Endothelial cell of umbilical vein (primary cell): ENCODE measurements at regions not wholly inside any gene's neighbourhood (a gene's known extent, or its start where the extent isn't known, plus 50 kb on each side); places are given as distances from the start of the nearest gene placed in this dataset.

Experiments used
- BruUV-seq: library from RNA; stranded (reverse); fragments of 400-500 nt; replicated peaks from 2 replicates; lab custom pipeline; 2021; lab: Mats Ljungman, UMichigan
- CTCF ChIA-PET: fragments of 300-600, 350-600 bp; sonication (Branson Sonifier 250); formaldehyde crosslinking; loops from one replicate; lab custom pipeline; 2021; ENCODE audit warnings: antibody characterized with exemption, inconsistent platforms; lab: Charles Lee
- POLR2A ChIA-PET: fragments of 300-600, 350-600 bp; sonication (Branson Sonifier 250); formaldehyde crosslinking; loops from one replicate; lab custom pipeline; 2021; ENCODE audit warnings: antibody characterized with exemption, inconsistent platforms; lab: Charles Lee
- DNase-seq: peaks from one replicate; pipeline ENCODE4 v3.0.0-alpha.2; 2011; ENCODE audit warnings: low read depth, low spot score
- FAIRE-seq: peaks from 2 replicates; lab custom pipeline; 2011; peaks lifted over from hg19 to GRCh38; lab: Jason Lieb, UNC
- H2AFZ ChIP-seq: 2 replicates; pipeline ENCODE4 v1.6.0; 2012; ENCODE audit warnings: low read depth, low read length, control low read depth, inconsistent platforms
- H3K27ac ChIP-seq: 2 replicates; pipeline ENCODE4 v1.5.1; 2011; ENCODE audit warnings: low read depth, mild to moderate bottlenecking, control low read depth, low read length, moderate library complexity; ENCODE audit not compliant: insufficient read depth
- H3K27me3 ChIP-seq, 2 experiments: 2 replicates each; pipeline versions ENCODE4 v1.6.0 to v1.6.1; 2011; ENCODE audit warnings: low read length in 2 of 2, mixed read lengths in 1 of 2; ENCODE audit not compliant: control insufficient read depth in 2 of 2, insufficient read depth in 2 of 2
- H3K36me3 ChIP-seq, 2 experiments: 2 replicates in 1 of 2; 3 replicates in 1 of 2; pipeline ENCODE4 v1.5.1; 2011; ENCODE audit warnings: low read length in 2 of 2, mild to moderate bottlenecking in 1 of 2, moderate library complexity in 1 of 2; ENCODE audit not compliant: control insufficient read depth in 2 of 2, insufficient read depth in 2 of 2; ENCODE audit errors: extremely low read depth in 1 of 2
- H3K4me1 ChIP-seq: 3 replicates; pipeline ENCODE4 v1.5.1; 2011; ENCODE audit warnings: mild to moderate bottlenecking, low read length; ENCODE audit not compliant: control insufficient read depth, insufficient read depth; ENCODE audit errors: extremely low read depth
- H3K4me2 ChIP-seq: 2 replicates; pipeline ENCODE4 v1.6.1; 2011; ENCODE audit warnings: low read length, control low read depth, mixed read lengths; ENCODE audit not compliant: insufficient read depth
- H3K4me3 ChIP-seq, 3 experiments: fragments of 200-600 bp in 1 of 3; sonication (generic), shearing (Covaris generic) in 1 of 3; replicated peaks in 1 of 3; 2 replicates each; pipeline ENCODE4 v1.5.1; 2011 to 2016; ENCODE audit warnings: control low read depth in 3 of 3, low read length in 3 of 3, mild to moderate bottlenecking in 2 of 3, inconsistent platforms in 1 of 3, low read depth in 1 of 3, moderate library complexity in 1 of 3; ENCODE audit not compliant: insufficient read depth in 1 of 3
- H3K79me2 ChIP-seq: 2 replicates; pipeline ENCODE4 v1.6.0; 2012; ENCODE audit warnings: low read length, inconsistent platforms; ENCODE audit not compliant: control insufficient read depth, insufficient read depth
- H3K9ac ChIP-seq: replicated peaks from 2 replicates; pipeline ENCODE3; 2011; ENCODE audit warnings: low read length, control low read depth; ENCODE audit not compliant: insufficient read depth; ENCODE audit errors: extremely low read depth
- H3K9me1 ChIP-seq: replicated peaks from 3 replicates; pipeline ENCODE4 v1.6.0; 2011; ENCODE audit warnings: mild to moderate bottlenecking, low read length; ENCODE audit not compliant: control insufficient read depth, insufficient read depth; ENCODE audit errors: extremely low read depth
- H3K9me3 ChIP-seq: replicated peaks from 2 replicates; pipeline ENCODE4 v1.5.1; 2012; ENCODE audit warnings: low read length, inconsistent platforms; ENCODE audit not compliant: control insufficient read depth, insufficient read depth
- H4K20me1 ChIP-seq: replicated peaks from 2 replicates; pipeline ENCODE3; 2011; ENCODE audit warnings: mild to moderate bottlenecking, low read length; ENCODE audit not compliant: control insufficient read depth, insufficient read depth; ENCODE audit errors: extremely low read depth
- CTCF ChIP-seq, 2 donors: IDR thresholded peaks; 1 replicate in 1 of 2; 2 replicates in 1 of 2; pipeline ENCODE4 v1.5.1; 2011; ENCODE audit warnings: low read length in 2 of 2, mild to moderate bottlenecking in 2 of 2, moderate library complexity in 2 of 2, control low read depth in 1 of 2, inconsistent platforms in 1 of 2, low read depth in 1 of 2; ENCODE audit not compliant: insufficient read depth in 1 of 2; ENCODE audit errors: extremely low read depth in 1 of 2
- EZH2 ChIP-seq: IDR thresholded peaks from 2 replicates; pipeline ENCODE4 v1.6.1; 2012; ENCODE audit warnings: borderline replicate concordance, low read depth, mild to moderate bottlenecking, moderate library complexity, low read length, inconsistent platforms; ENCODE audit not compliant: severe bottlenecking
- FOS ChIP-seq: IDR thresholded peaks from 2 replicates; pipeline ENCODE4 v1.6.1; 2011; ENCODE audit warnings: mild to moderate bottlenecking, low read length, moderate library complexity, borderline replicate concordance; ENCODE audit not compliant: insufficient read depth
- GATA2 ChIP-seq: IDR thresholded peaks from 2 replicates; pipeline ENCODE4 v1.7.0; 2011; ENCODE audit warnings: low read depth, mild to moderate bottlenecking, moderate library complexity, mixed read lengths, low read length; ENCODE audit not compliant: insufficient read length, insufficient read depth
- JUN ChIP-seq: IDR thresholded peaks from 2 replicates; pipeline ENCODE4 v1.6.1; 2011; ENCODE audit warnings: borderline replicate concordance, low read depth; ENCODE audit not compliant: insufficient read length, insufficient read depth
- MAX ChIP-seq: IDR thresholded peaks from 2 replicates; pipeline ENCODE4 v1.6.1; 2011; ENCODE audit not compliant: insufficient read depth, insufficient read length
- MYC ChIP-seq: IDR thresholded peaks from one replicate; pipeline ENCODE4 v1.6.1; 2011; ENCODE audit warnings: mild to moderate bottlenecking, low read depth, low read length
- POLR2A ChIP-seq: IDR thresholded peaks from 2 replicates; pipeline ENCODE4 v1.6.1; 2012; ENCODE audit warnings: low read depth, mild to moderate bottlenecking, control low read depth, low read length
- POLR2AphosphoS5 ChIP-seq: IDR thresholded peaks from 2 replicates; pipeline ENCODE4 v1.6.1; 2012; ENCODE audit warnings: low read depth, mild to moderate bottlenecking, control low read depth, low read length, moderate library complexity; ENCODE audit not compliant: insufficient read depth
- dilution Hi-C: fragments of 300-500 bp; cut with MboI; formaldehyde crosslinking; loops from one replicate; pipeline ENCODE4 v1.15.0; 2019; ENCODE audit warnings: low sequenced_read_pairs; ENCODE audit not compliant: extremely low pct_ligation_motif_present
- intact Hi-C: fragments of 100-400 bp; cut with micrococcal nuclease; formaldehyde crosslinking; loops from one replicate; pipeline ENCODE4 v1.10.0; 2022

GRCh38 chr7:119415682-119416081 lies 857.3 kb upstream of the KCND2 start:
- dilution Hi-C loops (no loop called here), intact Hi-C loops (no loop called here)
- no peak overlapping the region for H3K4me2 ChIP-seq
- H3K36me3 ChIP-seq = no peaks in the 10 kb centered on the region
- TF ChIP-seq JUN = no peak
- H3K9ac ChIP-seq = no peak overlapping the region
- no peaks in the 10 kb centered on the region for H3K27me3 ChIP-seq
- no peaks in the 10 kb centered on the region for H3K79me2 ChIP-seq
- no TSS peak for BruUV-seq
- H3K4me3 ChIP-seq = no peak overlapping the region
- ChIA-PET POLR2A (no interaction called here), CTCF (no interaction called here)
- DNase-seq (no peak), FAIRE-seq (no peak)
- H3K27ac ChIP-seq = no peak overlapping the region
- H3K9me1 ChIP-seq = no peaks in the 10 kb centered on the region
- H4K20me1 ChIP-seq = no peaks in the 10 kb centered on the region
- peaks cover 3% of the 10 kb centered on the region for H3K9me3 ChIP-seq
- H2AFZ ChIP-seq = no peak overlapping the region
- H3K4me1 ChIP-seq = no peaks in the 10 kb centered on the region

DNA sequence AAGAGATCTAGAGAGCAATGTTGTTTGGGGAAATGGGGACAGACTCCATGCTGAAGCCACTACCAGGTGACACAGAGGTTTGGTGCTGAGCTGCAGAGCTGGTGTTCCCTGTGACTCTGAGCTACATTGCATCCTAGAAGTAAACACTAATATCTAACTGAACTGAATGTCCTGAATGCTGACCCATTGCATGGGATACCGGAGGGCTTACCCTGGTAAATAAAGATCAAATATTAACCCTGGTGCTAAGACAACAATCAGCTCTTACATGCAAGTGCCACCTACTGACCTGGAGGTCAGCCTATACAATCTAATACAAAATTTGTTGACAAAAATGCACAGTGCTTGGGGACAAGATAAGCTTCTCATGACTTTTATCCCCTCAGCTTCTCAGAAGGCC lies 851.3 kb upstream of the KCND2 start:
- Histone ChIP-seq H3K36me3 (no peaks in the 10 kb centered on the region), H3K9ac (no peak overlapping the region), H3K4me3 (no peak overlapping the region), H4K20me1 (no peaks in the 10 kb centered on the region), H3K9me3 (peaks cover 3% of the 10 kb centered on the region), H2AFZ (no peak overlapping the region), H3K79me2 (no peaks in the 10 kb centered on the region), H3K9me1 (no peaks in the 10 kb centered on the region), H3K27ac (no peak overlapping the region), H3K4me1 (no peaks in the 10 kb centered on the region), H3K4me2 (no peak overlapping the region), H3K27me3 (no peaks in the 10 kb centered on the region)
- DNase-seq (no peak), FAIRE-seq (no peak)
- intact Hi-C loops = no loop called here
- ChIA-PET CTCF (interaction anchor here (1.3 kb wide), 1 partner anchor 15 kb away, joined by 3 read pairs; no protein-coding TSS in a partner anchor), POLR2A (no interaction called here)
- no TSS peak for BruUV-seq
- TF ChIP-seq FOS = no peak
- no peak for TF ChIP-seq CTCF (IDR thresholded peaks at IDR 0.05; ENCODE audit: extremely low read depth in 1 of 2, insufficient read depth in 1 of 2, low read depth in 1 of 2, low read length in 2 of 2)
- TF ChIP-seq EZH2 = no peak
- no peak for TF ChIP-seq GATA2
- TF ChIP-seq POLR2AphosphoS5 = no peak
- TF ChIP-seq POLR2A = no peak
- TF ChIP-seq JUN = no peak
- TF ChIP-seq MYC = no peak
- no peak for TF ChIP-seq MAX
- dilution Hi-C loops = no loop called here
